PC-3 (cell line): ENCODE measurements at regions not wholly inside any gene's neighbourhood (a gene's known extent, or its start where the extent isn't known, plus 50 kb on each side); places are given as distances from the start of the nearest gene placed in this dataset.

ENCODE experiments used
- ATAC-seq: fragments of 200-7000 bp; cut with Tn5 transposase; 2 replicates; pipeline ENCODE4 v1.9.1; 2020; ENCODE audit warnings: mild to moderate bottlenecking, moderate library complexity
- BruUV-seq: library from RNA; stranded (reverse); fragments of 400-500 nt; replicated peaks from 2 replicates; lab custom pipeline; 2021; lab: Mats Ljungman, UMichigan
- CTCF ChIA-PET: fragments of 300-600 bp; sonication (Branson Sonifier 250); formaldehyde crosslinking; loops from one replicate; lab custom pipeline; 2022; ENCODE audit warnings: antibody characterized with exemption; lab: Charles Lee
- POLR2A ChIA-PET: fragments of 300-600 bp; sonication (Branson Sonifier 250); formaldehyde crosslinking; loops from one replicate; lab custom pipeline; 2022; ENCODE audit warnings: antibody characterized with exemption; ENCODE audit not compliant: unreplicated experiment; lab: Charles Lee
- DNase-seq: peaks from one replicate; pipeline ENCODE4 v3.0.0-alpha.2; 2015
- H2AFZ ChIP-seq: fragments of 300-600 bp; sonication (generic); 2 replicates; pipeline ENCODE4 v1.6.0; 2016; ENCODE audit warnings: antibody characterized with exemption, low read length
- H3F3A ChIP-seq: fragments of 300-600 bp; sonication (generic); one replicate; pipeline ENCODE4 v1.6.0; 2017; ENCODE audit warnings: antibody characterized with exemption, low read length, control low read depth, mild to moderate bottlenecking; ENCODE audit not compliant: unreplicated experiment
- H3K27ac ChIP-seq: fragments of 300-600 bp; sonication (generic); 2 replicates; pipeline ENCODE4 v1.5.1; 2016; ENCODE audit warnings: mild to moderate bottlenecking, low read length
- H3K27me3 ChIP-seq: fragments of 300-600 bp; sonication (generic); 2 replicates; pipeline ENCODE4 v1.6.1; 2016; ENCODE audit warnings: low read length, mixed read lengths
- H3K36me3 ChIP-seq: fragments of 300-600 bp; sonication (generic); 2 replicates; pipeline ENCODE4 v1.6.1; 2016; ENCODE audit warnings: low read depth, mixed run types, low read length, mixed read lengths
- H3K4me1 ChIP-seq: fragments of 300-600 bp; sonication (generic); 2 replicates; pipeline ENCODE4 v1.5.1; 2016; ENCODE audit warnings: low read length; ENCODE audit not compliant: insufficient read depth
- H3K4me2 ChIP-seq: fragments of 300-600 bp; sonication (generic); 2 replicates; pipeline ENCODE4 v1.6.0; 2016; ENCODE audit warnings: low read length
- H3K4me3 ChIP-seq: fragments of 300-600 bp; sonication (generic); 2 replicates; pipeline ENCODE4 v1.5.1; 2016; ENCODE audit warnings: mild to moderate bottlenecking, low read length, mixed read lengths
- H3K79me2 ChIP-seq: fragments of 300-600 bp; sonication (generic); 2 replicates; pipeline ENCODE4 v1.6.1; 2017; ENCODE audit warnings: low read length, mixed read lengths
- H3K9ac ChIP-seq: fragments of 300-600 bp; sonication (generic); 2 replicates; pipeline ENCODE4 v1.6.0; 2016; ENCODE audit warnings: mild to moderate bottlenecking, low read length
- H3K9me2 ChIP-seq: fragments of 300-600 bp; sonication (generic); replicated peaks from 2 replicates; pipeline ENCODE4 v1.6.1; 2016; ENCODE audit warnings: mixed run types, low read length, mixed read lengths
- H3K9me3 ChIP-seq: fragments of 300-600 bp; sonication (generic); 2 replicates; pipeline ENCODE4 v1.6.1; 2016; ENCODE audit warnings: low read length, mixed read lengths
- H4K20me1 ChIP-seq: fragments of 300-600 bp; sonication (generic); 2 replicates; pipeline ENCODE4 v1.6.1; 2016; ENCODE audit warnings: low read length, mixed read lengths
- EZH2 ChIP-seq: fragments of 300-600 bp; sonication (generic); IDR thresholded peaks from one replicate; pipeline ENCODE4 v1.6.1; 2017; ENCODE audit warnings: antibody characterized with exemption, mild to moderate bottlenecking, low read length; ENCODE audit not compliant: unreplicated experiment
- EZH2phosphoT487 ChIP-seq: fragments of 300-600 bp; sonication (generic); IDR thresholded peaks from 2 replicates; pipeline ENCODE4 v1.6.1; 2018; ENCODE audit warnings: mild to moderate bottlenecking, antibody characterized with exemption, low read length, borderline replicate concordance
- intact Hi-C: fragments of 100-400 bp; cut with micrococcal nuclease; formaldehyde crosslinking; loops from 2 replicates; pipeline ENCODE4 v1.9.0; 2023
- TF ChIP-seq, protein P1 (sequence below): fragments of 300-600 bp; sonication (generic); conservative IDR thresholded peaks from 2 replicates; pipeline ENCODE4 v1.5.1; 2017; ENCODE audit warnings: antibody characterized with exemption, low read depth, mild to moderate bottlenecking, low read length

DNA sequence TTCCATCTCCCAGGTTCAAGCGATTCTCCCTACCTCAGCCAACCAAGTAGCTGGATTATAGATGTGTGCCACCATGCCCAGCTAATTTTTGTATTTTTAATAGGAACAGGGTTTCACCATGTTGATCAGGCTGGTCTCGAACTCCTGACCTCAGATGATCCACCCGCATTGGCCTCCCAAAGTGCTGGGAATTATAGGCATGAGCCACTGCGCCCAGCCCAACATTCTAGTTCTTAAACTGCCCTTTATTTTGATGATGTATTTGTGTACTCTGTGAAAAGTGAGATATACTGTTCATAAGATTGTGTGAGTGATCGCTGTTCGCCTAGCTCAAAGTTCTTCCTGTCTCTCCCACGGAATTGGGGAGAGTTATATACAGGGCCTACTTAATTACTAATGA, 93.1 kb downstream of the HFE start:
- Histone ChIP-seq H3K79me2 (no peaks in the 10 kb centered on the region), H3K9ac (no peak overlapping the region), H4K20me1 (no peaks in the 10 kb centered on the region), H3K4me3 (no peak overlapping the region), H3K4me2 (no peak overlapping the region), H3K27me3 (no peaks in the 10 kb centered on the region), H3K27ac (no peak overlapping the region), H3F3A (no peaks in the 10 kb centered on the region), H3K9me3 (no peaks in the 10 kb centered on the region), H3K9me2 (no peaks in the 10 kb centered on the region), H3K36me3 (no peaks in the 10 kb centered on the region), H2AFZ (no peak overlapping the region), H3K4me1 (no peaks in the 10 kb centered on the region)
- ATAC-seq = no peak
- POLR2A ChIA-PET = interaction anchor here (0.5 kb wide), 1 partner anchor 15 kb away, joined by 6 read pairs; no protein-coding TSS in a partner anchor
- TF ChIP-seq, protein P1, sequence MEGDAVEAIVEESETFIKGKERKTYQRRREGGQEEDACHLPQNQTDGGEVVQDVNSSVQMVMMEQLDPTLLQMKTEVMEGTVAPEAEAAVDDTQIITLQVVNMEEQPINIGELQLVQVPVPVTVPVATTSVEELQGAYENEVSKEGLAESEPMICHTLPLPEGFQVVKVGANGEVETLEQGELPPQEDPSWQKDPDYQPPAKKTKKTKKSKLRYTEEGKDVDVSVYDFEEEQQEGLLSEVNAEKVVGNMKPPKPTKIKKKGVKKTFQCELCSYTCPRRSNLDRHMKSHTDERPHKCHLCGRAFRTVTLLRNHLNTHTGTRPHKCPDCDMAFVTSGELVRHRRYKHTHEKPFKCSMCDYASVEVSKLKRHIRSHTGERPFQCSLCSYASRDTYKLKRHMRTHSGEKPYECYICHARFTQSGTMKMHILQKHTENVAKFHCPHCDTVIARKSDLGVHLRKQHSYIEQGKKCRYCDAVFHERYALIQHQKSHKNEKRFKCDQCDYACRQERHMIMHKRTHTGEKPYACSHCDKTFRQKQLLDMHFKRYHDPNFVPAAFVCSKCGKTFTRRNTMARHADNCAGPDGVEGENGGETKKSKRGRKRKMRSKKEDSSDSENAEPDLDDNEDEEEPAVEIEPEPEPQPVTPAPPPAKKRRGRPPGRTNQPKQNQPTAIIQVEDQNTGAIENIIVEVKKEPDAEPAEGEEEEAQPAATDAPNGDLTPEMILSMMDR = no peak
- no peak for TF ChIP-seq EZH2phosphoT487
- no peak for TF ChIP-seq EZH2
- CTCF ChIA-PET = no interaction called here
- DNase-seq = no peak
- BruUV-seq = no TSS peak
- intact Hi-C loops = no loop called here

- H3K9ac ChIP-seq = no peak overlapping the region
- intact Hi-C loops = no loop called here
- no TSS peak for BruUV-seq
Measured at GRCh38 chr6:26183237-26183580, 96.0 kb downstream of the HFE start.

More at GRCh38 chr6:26183237-26183580, 96.0 kb downstream of the HFE start:
- no peak overlapping the region for H3K27ac ChIP-seq
- H3K9me3 ChIP-seq = no peaks in the 10 kb centered on the region
- H4K20me1 ChIP-seq = no peaks in the 10 kb centered on the region
- no peak overlapping the region for H2AFZ ChIP-seq
- ChIA-PET CTCF (no interaction called here), POLR2A (interaction anchor here (0.6 kb wide), 1 partner anchor 151 kb away, joined by 3 read pairs; no protein-coding TSS in a partner anchor)
- no peaks in the 10 kb centered on the region for H3K79me2 ChIP-seq
- DNase-seq (no peak), ATAC-seq (no peak)
- no peaks in the 10 kb centered on the region for H3K4me1 ChIP-seq
- TF ChIP-seq EZH2phosphoT487 (no peak), EZH2 (no peak)
- TF ChIP-seq, protein P1 = no peak
- no peak overlapping the region for H3K4me2 ChIP-seq
- H3K4me3 ChIP-seq = no peak overlapping the region
- H3K36me3 ChIP-seq = no peaks in the 10 kb centered on the region
- no peaks in the 10 kb centered on the region for H3F3A ChIP-seq
- H3K27me3 ChIP-seq = no peaks in the 10 kb centered on the region
- H3K9me2 ChIP-seq = no peaks in the 10 kb centered on the region
